Mesothelial cell of epicardium (in vitro differentiated cells): ENCODE measurements at regions not wholly inside any gene's neighbourhood (a gene's known extent, or its start where the extent isn't known, plus 50 kb on each side); places are given as distances from the start of the nearest gene placed in this dataset.

ENCODE experiments used
- DNase-seq, 2 experiments: peaks; one replicate each; pipeline ENCODE4 v3.0.0; 2021; ENCODE audit warnings: low spot score in 2 of 2; ENCODE audit not compliant: unreplicated experiment in 2 of 2
- H3K27ac Mint-ChIP-seq: 2 replicates; pipeline ENCODE4 v1.8.0; 2021; ENCODE audit warnings: mixed read lengths
- H3K27me3 Mint-ChIP-seq: 2 replicates; pipeline ENCODE4 v1.8.0; 2021; ENCODE audit warnings: low read depth, mixed read lengths
- H3K36me3 Mint-ChIP-seq: 2 replicates; pipeline ENCODE4 v1.8.0; 2021; ENCODE audit warnings: mixed read lengths
- H3K4me1 Mint-ChIP-seq: 2 replicates; pipeline ENCODE4 v1.8.0; 2021; ENCODE audit warnings: mixed read lengths
- H3K4me3 Mint-ChIP-seq: 2 replicates; pipeline ENCODE4 v1.8.0; 2021; ENCODE audit warnings: mild to moderate bottlenecking, moderate library complexity, mixed read lengths
- H3K9me3 Mint-ChIP-seq: 2 replicates; pipeline ENCODE4 v1.8.0; 2021; ENCODE audit warnings: mixed read lengths
- CTCF ChIP-seq: fragments of 200-600 bp; sonication (generic); IDR thresholded peaks from one replicate; pipeline ENCODE4 v1.5.0; 2021; ENCODE audit warnings: antibody characterized with exemption; ENCODE audit not compliant: unreplicated experiment

GRCh38 chr16:51222016-51222415 is 70.9 kb upstream of the SALL1 start:
- Mint-ChIP-seq H3K4me1 (no peaks in the 10 kb centered on the region), H3K36me3 (no peaks in the 10 kb centered on the region), H3K9me3 (peaks cover 18% of the 10 kb centered on the region), H3K27ac (no peak overlapping the region), H3K27me3 (peaks cover 2% of the 10 kb centered on the region), H3K4me3 (no peak overlapping the region)
- DNase-seq, result no peak
- no peak for TF ChIP-seq CTCF

GRCh38 chr16:51211148-51211547 is 60.1 kb upstream of the SALL1 start:
- Mint-ChIP-seq H3K4me3 (no peak overlapping the region), H3K4me1 (no peaks in the 10 kb centered on the region), H3K27ac (no peak overlapping the region), H3K27me3 (peaks cover 2% of the 10 kb centered on the region), H3K9me3 (peaks cover 5% of the 10 kb centered on the region), H3K36me3 (no peaks in the 10 kb centered on the region)
- TF ChIP-seq CTCF, result no peak
- DNase-seq, result no peak

GRCh38 chr16:51210087-51210486 is 59.0 kb upstream of the SALL1 start:
- Mint-ChIP-seq H3K36me3 (no peaks in the 10 kb centered on the region), H3K27me3 (peaks cover 2% of the 10 kb centered on the region), H3K27ac (no peak overlapping the region), H3K4me1 (no peaks in the 10 kb centered on the region), H3K9me3 (peaks cover 4% of the 10 kb centered on the region), H3K4me3 (no peak overlapping the region)
- no peak for DNase-seq
- no peak for TF ChIP-seq CTCF

- H3K4me1 Mint-ChIP-seq, result no peaks in the 10 kb centered on the region
Observed at GRCh38 chr16:51201604-51202003, 50.5 kb upstream of the SALL1 start.

More at GRCh38 chr16:51201604-51202003, 50.5 kb upstream of the SALL1 start:
- H3K9me3 Mint-ChIP-seq, result peaks cover 8% of the 10 kb centered on the region
- no peak overlapping the region for H3K4me3 Mint-ChIP-seq
- H3K27ac Mint-ChIP-seq, result no peak overlapping the region
- peaks cover 2% of the 10 kb centered on the region for H3K27me3 Mint-ChIP-seq
- no peaks in the 10 kb centered on the region for H3K36me3 Mint-ChIP-seq
- no peak for DNase-seq
- no peak for TF ChIP-seq CTCF
